Effector memory CD8-positive, alpha-beta T cell (primary cell): ENCODE measurements at regions not wholly inside any gene's neighbourhood (a gene's known extent, or its start where the extent isn't known, plus 50 kb on each side); places are given as distances from the start of the nearest gene placed in this dataset.

Source experiments
- ATAC-seq: fragments of 150-1000 bp; cut with Tn5 transposase; replicated peaks from 2 replicates; pipeline ENCODE4 v1.10.0; 2021; ENCODE audit warnings: mild to moderate bottlenecking, moderate library complexity
- DNase-seq, 3 experiments: peaks; one replicate each; pipeline ENCODE4 v3.0.0; 2021
- H3K27ac Mint-ChIP-seq, 2 donors: one replicate each; pipeline ENCODE4 v1.8.0; 2022; ENCODE audit warnings: mild to moderate bottlenecking in 2 of 2, mixed read lengths in 2 of 2, moderate library complexity in 2 of 2
- H3K27me3 Mint-ChIP-seq, 2 donors: one replicate each; pipeline ENCODE4 v1.8.0; 2022; ENCODE audit warnings: mixed read lengths in 2 of 2
- H3K36me3 Mint-ChIP-seq: one replicate; pipeline ENCODE4 v1.8.0; 2022; ENCODE audit warnings: mild to moderate bottlenecking, moderate library complexity, mixed read lengths; ENCODE audit not compliant: insufficient read depth
- H3K4me1 Mint-ChIP-seq, 2 donors: one replicate each; pipeline ENCODE4 v1.8.0; 2022; ENCODE audit warnings: low read depth in 2 of 2, mixed read lengths in 2 of 2
- H3K4me3 Mint-ChIP-seq, 2 donors: one replicate each; pipeline ENCODE4 v1.8.0; 2022; ENCODE audit warnings: mild to moderate bottlenecking in 2 of 2, mixed read lengths in 2 of 2, moderate library complexity in 2 of 2
- H3K9me3 Mint-ChIP-seq, 2 donors: one replicate each; pipeline ENCODE4 v1.8.0; 2022; ENCODE audit warnings: mixed read lengths in 2 of 2

GRCh38 chr20:40814631-40814960 is 125.6 kb upstream of the MAFB start:
- no peaks in the 10 kb centered on the region for H3K4me1 Mint-ChIP-seq
- no peak for DNase-seq
- no peaks in the 10 kb centered on the region for H3K9me3 Mint-ChIP-seq
- no peak overlapping the region for H3K4me3 Mint-ChIP-seq
- H3K36me3 Mint-ChIP-seq = no peaks in the 10 kb centered on the region
- no peaks in the 10 kb centered on the region for H3K27me3 Mint-ChIP-seq
- H3K27ac Mint-ChIP-seq = no peak overlapping the region
- ATAC-seq = no peak

GRCh38 chr20:40815156-40816038 is 126.4 kb upstream of the MAFB start:
- H3K9me3 Mint-ChIP-seq = no peaks in the 10 kb centered on the region
- H3K27me3 Mint-ChIP-seq = peaks cover 4 to 6% of the 10 kb centered on the region in 2 donors
- no peak overlapping the region for H3K4me3 Mint-ChIP-seq
- ATAC-seq (no peak), DNase-seq (no peak)
- H3K4me1 Mint-ChIP-seq = no peaks in the 10 kb centered on the region
- H3K27ac Mint-ChIP-seq = no peak overlapping the region
- H3K36me3 Mint-ChIP-seq = no peaks in the 10 kb centered on the region

- ATAC-seq (no peak), DNase-seq (no peak)
- Mint-ChIP-seq H3K9me3 (no peaks in the 10 kb centered on the region), H3K4me3 (no peak overlapping the region), H3K27ac (no peak overlapping the region), H3K27me3 (peaks cover 6 to 12% of the 10 kb centered on the region in 2 donors), H3K36me3 (no peaks in the 10 kb centered on the region), H3K4me1 (no peaks in the 10 kb centered on the region)
These were observed 127.0 kb upstream of the MAFB start for GRCh38 chr20:40816039-40816352.

- Mint-ChIP-seq H3K27ac (no peak overlapping the region), H3K4me3 (no peak overlapping the region), H3K27me3 (peaks cover 18 to 44% of the 10 kb centered on the region in 2 donors), H3K36me3 (no peaks in the 10 kb centered on the region), H3K9me3 (peaks cover 5 to 16% of the 10 kb centered on the region in 2 donors), H3K4me1 (no peaks in the 10 kb centered on the region)
- ATAC-seq (no peak), DNase-seq (no peak)
These were observed 132.4 kb upstream of the MAFB start for GRCh38 chr20:40821429-40821828.

- Mint-ChIP-seq H3K4me3 (no peak overlapping the region), H3K36me3 (no peaks in the 10 kb centered on the region), H3K4me1 (no peaks in the 10 kb centered on the region), H3K9me3 (peaks cover 5 to 16% of the 10 kb centered on the region in 2 donors), H3K27me3 (peaks cover 12 to 26% of the 10 kb centered on the region in 2 donors), H3K27ac (no peak overlapping the region)
- DNase-seq (no peak), ATAC-seq (no peak)
These were observed 137.7 kb upstream of the MAFB start for GRCh38 chr20:40826699-40827098.

GRCh38 chr20:40835321-40835720 is 146.3 kb upstream of the MAFB start:
- Mint-ChIP-seq H3K9me3 (no peaks in the 10 kb centered on the region), H3K4me1 (no peaks in the 10 kb centered on the region), H3K36me3 (no peaks in the 10 kb centered on the region), H3K27me3 (peaks cover 24 to 27% of the 10 kb centered on the region in 2 donors), H3K4me3 (no peak overlapping the region), H3K27ac (no peak overlapping the region)
- DNase-seq (no peak), ATAC-seq (no peak)

GRCh38 chr20:40838509-40838908 is 149.5 kb upstream of the MAFB start:
- no peak overlapping the region for H3K4me3 Mint-ChIP-seq
- no peak for ATAC-seq
- peaks cover 32 to 36% of the 10 kb centered on the region in 2 donors for H3K27me3 Mint-ChIP-seq

GRCh38 chr20:40843251-40843650 is 154.2 kb upstream of the MAFB start:
- DNase-seq (no peak), ATAC-seq (no peak)
- Mint-ChIP-seq H3K27me3 (peaks cover 13 to 34% of the 10 kb centered on the region in 2 donors), H3K9me3 (no peaks in the 10 kb centered on the region), H3K27ac (no peak overlapping the region), H3K36me3 (no peaks in the 10 kb centered on the region), H3K4me3 (no peak overlapping the region), H3K4me1 (no peaks in the 10 kb centered on the region)

More at GRCh38 chr20:40838509-40838908, 149.5 kb upstream of the MAFB start:
- no peak for DNase-seq
- Mint-ChIP-seq H3K27ac (no peak overlapping the region), H3K4me1 (no peaks in the 10 kb centered on the region), H3K9me3 (no peaks in the 10 kb centered on the region), H3K36me3 (no peaks in the 10 kb centered on the region)

- no peaks in the 10 kb centered on the region for H3K9me3 Mint-ChIP-seq
- no peak for DNase-seq
- no peaks in the 10 kb centered on the region for H3K36me3 Mint-ChIP-seq
- H3K4me3 Mint-ChIP-seq = no peak overlapping the region
- ATAC-seq = no peak
- H3K27ac Mint-ChIP-seq = no peak overlapping the region
- H3K4me1 Mint-ChIP-seq = peaks cover 2 to 4% of the 10 kb centered on the region in 2 donors
- peaks cover 13 to 34% of the 10 kb centered on the region in 2 donors for H3K27me3 Mint-ChIP-seq
These were observed 155.3 kb upstream of the MAFB start for GRCh38 chr20:40844332-40844731.

GRCh38 chr20:40848096-40848495 is 159.1 kb upstream of the MAFB start:
- no peak overlapping the region for H3K4me3 Mint-ChIP-seq
- peaks cover 0 to 17% of the 10 kb centered on the region in 2 donors for H3K27me3 Mint-ChIP-seq
- no peaks in the 10 kb centered on the region for H3K9me3 Mint-ChIP-seq
- no peaks in the 10 kb centered on the region for H3K36me3 Mint-ChIP-seq
- ATAC-seq = no peak
- peaks cover 2 to 6% of the 10 kb centered on the region in 2 donors for H3K4me1 Mint-ChIP-seq
- H3K27ac Mint-ChIP-seq = no peak overlapping the region
- DNase-seq = no peak

- H3K4me1 Mint-ChIP-seq = peaks cover 2 to 6% of the 10 kb centered on the region in 2 donors
- ATAC-seq (no peak), DNase-seq (no peak)
- H3K36me3 Mint-ChIP-seq = no peaks in the 10 kb centered on the region
- no peaks in the 10 kb centered on the region for H3K9me3 Mint-ChIP-seq
- no peak overlapping the region for H3K4me3 Mint-ChIP-seq
- H3K27me3 Mint-ChIP-seq = peaks cover 0 to 17% of the 10 kb centered on the region in 2 donors
- no peak overlapping the region for H3K27ac Mint-ChIP-seq
These were observed 159.5 kb upstream of the MAFB start for GRCh38 chr20:40848526-40848925.

- Mint-ChIP-seq H3K4me1 (peaks cover 2 to 6% of the 10 kb centered on the region in 2 donors), H3K9me3 (no peaks in the 10 kb centered on the region), H3K4me3 (no peak overlapping the region), H3K36me3 (no peaks in the 10 kb centered on the region), H3K27ac (no peak overlapping the region), H3K27me3 (peaks cover 0 to 11% of the 10 kb centered on the region in 2 donors)
- DNase-seq (no peak), ATAC-seq (no peak)
These were observed 160.4 kb upstream of the MAFB start for GRCh38 chr20:40849456-40849855.

GRCh38 chr20:40851051-40851450 is 162.0 kb upstream of the MAFB start:
- H3K27ac Mint-ChIP-seq = no peak overlapping the region
- no peak overlapping the region for H3K4me3 Mint-ChIP-seq
- DNase-seq (no peak), ATAC-seq (no peak)
- H3K4me1 Mint-ChIP-seq = peaks cover 2 to 6% of the 10 kb centered on the region in 2 donors
- no peaks in the 10 kb centered on the region for H3K36me3 Mint-ChIP-seq
- no peaks in the 10 kb centered on the region for H3K9me3 Mint-ChIP-seq
- H3K27me3 Mint-ChIP-seq = peaks cover 0 to 2% of the 10 kb centered on the region in 2 donors

GRCh38 chr20:40855269-40855668 is 166.2 kb upstream of the MAFB start:
- Mint-ChIP-seq H3K4me1 (no peaks in the 10 kb centered on the region), H3K9me3 (no peaks in the 10 kb centered on the region), H3K4me3 (no peak overlapping the region), H3K27ac (no peak overlapping the region), H3K27me3 (peaks cover 0 to 12% of the 10 kb centered on the region in 2 donors), H3K36me3 (no peaks in the 10 kb centered on the region)
- ATAC-seq (no peak), DNase-seq (no peak)
